Neutrophil (primary cell): ENCODE measurements at regions not wholly inside any gene's neighbourhood (a gene's known extent, or its start where the extent isn't known, plus 50 kb on each side); places are given as distances from the start of the nearest gene placed in this dataset.

Source experiments
- H3K27ac ChIP-seq: fragments of 200-600 bp; sonication (generic); 2 replicates; pipeline ENCODE4 v1.5.1; 2016; ENCODE audit warnings: mild to moderate bottlenecking, moderate library complexity
- H3K27me3 ChIP-seq: fragments of 200-600 bp; sonication (generic); 2 replicates; pipeline ENCODE4 v1.6.0; 2016; ENCODE audit warnings: mild to moderate bottlenecking
- H3K36me3 ChIP-seq: fragments of 200-600 bp; sonication (generic); 2 replicates; pipeline ENCODE4 v1.5.1; 2017
- H3K4me1 ChIP-seq, 2 experiments: fragments of 200-600 bp in 1 of 2; sonication (generic) in 1 of 2; 1 replicate in 1 of 2; 2 replicates in 1 of 2; pipeline versions ENCODE4 v1.5.1 to v1.6.1; 2013 to 2016; ENCODE audit warnings: low read depth in 1 of 2, low read length in 1 of 2, mild to moderate bottlenecking in 1 of 2, moderate library complexity in 1 of 2; ENCODE audit not compliant: control insufficient read depth in 1 of 2, insufficient read depth in 1 of 2
- H3K4me3 ChIP-seq, 2 experiments: fragments of 200-600 bp in 1 of 2; sonication (generic) in 1 of 2; 1 replicate in 1 of 2; 2 replicates in 1 of 2; pipeline ENCODE4 v1.5.1; 2013 to 2016; ENCODE audit warnings: low read depth in 1 of 2, low read length in 1 of 2, mild to moderate bottlenecking in 1 of 2, moderate library complexity in 1 of 2
- H3K9me3 ChIP-seq: fragments of 200-600 bp; sonication (generic); 2 replicates; pipeline ENCODE4 v1.5.1; 2016
- TF ChIP-seq, protein P1 (sequence below): fragments of 200-600 bp; sonication (generic); IDR thresholded peaks from 2 replicates; pipeline ENCODE4 v1.5.1; 2016; ENCODE audit warnings: antibody characterized with exemption

DNA sequence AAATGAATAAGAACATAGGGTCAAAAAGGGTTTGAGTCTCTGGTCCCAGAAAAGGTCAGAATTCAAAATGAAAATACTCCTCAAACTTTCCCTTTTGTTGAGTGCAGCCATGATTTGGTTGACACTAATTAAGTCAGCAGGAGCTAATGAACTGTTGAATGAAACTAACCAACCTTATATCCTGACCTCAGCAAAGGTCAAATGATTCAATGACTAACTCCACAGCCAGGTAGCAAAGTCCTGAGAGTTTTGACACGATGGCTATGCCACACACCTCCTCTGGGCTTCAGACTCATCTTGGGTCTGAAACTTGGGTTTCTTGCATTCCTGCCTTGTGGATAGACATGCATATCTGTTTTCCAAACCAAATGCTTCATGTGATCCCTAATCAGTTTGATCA is 172.3 kb downstream of the INO80D start:
- H3K27ac ChIP-seq = no peak overlapping the region
- no peak overlapping the region for H3K4me3 ChIP-seq
- H3K9me3 ChIP-seq = no peaks in the 10 kb centered on the region
- no peaks in the 10 kb centered on the region for H3K36me3 ChIP-seq
- H3K27me3 ChIP-seq = peaks cover 59% of the 10 kb centered on the region
- H3K4me1 ChIP-seq = no peaks in the 10 kb centered on the region
- TF ChIP-seq, protein P1, sequence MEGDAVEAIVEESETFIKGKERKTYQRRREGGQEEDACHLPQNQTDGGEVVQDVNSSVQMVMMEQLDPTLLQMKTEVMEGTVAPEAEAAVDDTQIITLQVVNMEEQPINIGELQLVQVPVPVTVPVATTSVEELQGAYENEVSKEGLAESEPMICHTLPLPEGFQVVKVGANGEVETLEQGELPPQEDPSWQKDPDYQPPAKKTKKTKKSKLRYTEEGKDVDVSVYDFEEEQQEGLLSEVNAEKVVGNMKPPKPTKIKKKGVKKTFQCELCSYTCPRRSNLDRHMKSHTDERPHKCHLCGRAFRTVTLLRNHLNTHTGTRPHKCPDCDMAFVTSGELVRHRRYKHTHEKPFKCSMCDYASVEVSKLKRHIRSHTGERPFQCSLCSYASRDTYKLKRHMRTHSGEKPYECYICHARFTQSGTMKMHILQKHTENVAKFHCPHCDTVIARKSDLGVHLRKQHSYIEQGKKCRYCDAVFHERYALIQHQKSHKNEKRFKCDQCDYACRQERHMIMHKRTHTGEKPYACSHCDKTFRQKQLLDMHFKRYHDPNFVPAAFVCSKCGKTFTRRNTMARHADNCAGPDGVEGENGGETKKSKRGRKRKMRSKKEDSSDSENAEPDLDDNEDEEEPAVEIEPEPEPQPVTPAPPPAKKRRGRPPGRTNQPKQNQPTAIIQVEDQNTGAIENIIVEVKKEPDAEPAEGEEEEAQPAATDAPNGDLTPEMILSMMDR = no peak

DNA sequence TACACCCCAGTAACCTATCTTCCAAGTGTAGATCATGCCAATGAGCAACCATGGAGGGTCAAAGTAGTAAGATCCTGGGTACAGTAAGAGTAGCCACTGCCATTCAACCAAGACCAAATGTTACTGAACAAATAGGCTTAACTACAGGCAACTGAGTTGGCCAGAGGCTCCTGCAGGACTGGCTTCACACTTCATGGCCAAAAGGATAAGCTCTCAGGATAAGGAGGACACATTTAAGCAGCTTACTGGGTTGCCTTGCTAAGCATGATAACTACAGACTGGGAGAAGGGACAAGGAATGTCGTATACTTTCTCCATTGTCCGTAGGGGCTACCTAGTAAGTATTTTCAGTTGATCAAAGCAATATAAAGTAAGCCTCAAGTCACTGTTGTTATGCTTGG is 174.7 kb downstream of the INO80D start:
- Histone ChIP-seq H3K27me3 (peaks cover 62% of the 10 kb centered on the region), H3K27ac (no peak overlapping the region), H3K4me1 (no peaks in the 10 kb centered on the region), H3K9me3 (no peaks in the 10 kb centered on the region), H3K36me3 (no peaks in the 10 kb centered on the region), H3K4me3 (no peak overlapping the region)
- TF ChIP-seq, protein P1 = no peak

DNA sequence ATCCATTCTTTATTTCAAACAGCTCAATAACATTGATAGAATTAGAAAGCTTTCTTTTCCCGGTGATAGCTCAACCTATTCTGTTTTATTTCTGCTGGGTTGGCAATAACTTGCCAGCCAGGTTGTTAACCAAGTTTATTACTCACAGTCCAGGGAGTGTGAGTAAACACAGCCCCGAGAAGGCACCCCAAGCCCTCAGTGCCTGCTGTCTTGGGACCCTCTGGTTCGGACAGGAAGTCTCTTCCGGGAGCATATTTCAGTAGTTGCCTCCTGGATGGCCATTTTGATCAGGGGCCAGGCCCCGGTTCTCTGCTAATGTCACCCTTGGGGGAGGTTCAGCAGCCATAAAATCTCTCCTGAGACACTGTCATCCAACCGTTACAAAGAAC is 176.8 kb downstream of the INO80D start:
- Histone ChIP-seq H3K36me3 (no peaks in the 10 kb centered on the region), H3K27ac (no peak overlapping the region), H3K4me1 (no peaks in the 10 kb centered on the region), H3K4me3 (no peak overlapping the region), H3K27me3 (peaks cover 43% of the 10 kb centered on the region), H3K9me3 (no peaks in the 10 kb centered on the region)
- TF ChIP-seq, protein P1 = no peak

DNA sequence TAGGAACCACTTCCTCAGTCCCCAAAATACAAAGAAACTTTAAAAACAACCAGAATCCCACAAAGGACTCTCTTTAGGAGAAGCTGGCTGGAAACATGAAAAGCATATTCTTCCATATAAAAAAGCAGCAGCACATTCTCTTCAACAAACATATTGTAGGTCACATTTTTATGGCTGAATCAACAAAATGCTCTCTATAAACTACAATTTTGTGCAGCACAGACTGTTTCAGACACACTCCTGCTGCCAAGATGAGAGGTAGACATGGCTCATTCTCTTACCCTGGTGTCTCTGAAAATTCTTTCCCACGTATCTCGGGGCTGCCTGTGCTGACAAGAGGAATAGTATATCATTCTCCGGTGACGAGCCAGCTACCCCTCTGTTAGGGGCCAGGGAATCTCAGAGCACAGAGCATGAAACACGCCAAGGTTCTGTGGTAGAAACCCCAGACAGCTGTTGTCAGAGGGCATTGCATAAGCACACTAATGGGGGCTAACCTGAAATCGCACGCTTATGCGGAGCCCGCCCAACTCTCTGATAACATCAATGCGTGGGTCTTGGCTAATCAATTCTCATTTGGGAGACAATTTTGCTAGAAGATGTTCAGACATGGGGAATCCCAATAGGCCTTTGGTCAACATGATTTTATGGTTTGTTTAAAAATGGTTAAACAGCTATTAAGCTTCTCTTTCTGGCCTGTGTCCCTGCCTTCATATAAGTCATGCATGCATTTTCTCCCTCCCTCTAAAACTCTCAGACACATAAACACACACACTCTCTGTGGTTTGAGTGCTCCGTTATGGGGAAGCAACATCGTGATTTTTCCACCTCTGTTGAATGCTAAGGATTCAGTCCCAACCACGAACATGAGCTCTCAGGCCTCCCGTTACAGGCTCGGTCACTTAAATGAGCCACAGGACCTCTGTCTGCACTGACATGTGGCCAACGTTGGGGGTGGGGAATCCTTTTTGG is 177.5 kb downstream of the INO80D start:
- no peak overlapping the region for H3K4me3 ChIP-seq
- peaks cover 43% of the 10 kb centered on the region for H3K27me3 ChIP-seq
- TF ChIP-seq, protein P1 = no peak
- H3K36me3 ChIP-seq = no peaks in the 10 kb centered on the region
- H3K27ac ChIP-seq = no peak overlapping the region
- H3K4me1 ChIP-seq = no peaks in the 10 kb centered on the region
- H3K9me3 ChIP-seq = no peaks in the 10 kb centered on the region

DNA sequence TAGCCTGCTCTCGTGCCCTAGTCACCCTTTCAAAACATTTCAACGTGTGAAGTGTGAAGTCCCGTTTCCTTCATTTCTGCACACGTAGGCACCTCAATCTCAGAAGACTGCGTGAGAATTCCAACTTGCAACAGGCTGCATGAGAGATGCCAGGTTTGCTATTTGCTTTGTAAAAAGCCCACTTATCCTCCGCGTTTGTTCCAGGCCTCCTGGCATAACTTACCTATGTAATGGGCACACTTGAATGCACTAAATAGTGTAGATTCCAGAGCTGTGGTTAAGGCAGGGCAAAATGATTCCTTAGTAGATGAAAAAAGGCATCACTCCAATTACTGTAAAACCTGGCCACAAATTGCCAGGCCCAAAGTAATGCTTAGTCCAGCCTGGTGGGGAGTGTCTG is 179.6 kb downstream of the INO80D start:
- Histone ChIP-seq H3K4me1 (no peaks in the 10 kb centered on the region), H3K9me3 (no peaks in the 10 kb centered on the region), H3K36me3 (no peaks in the 10 kb centered on the region), H3K4me3 (no peak overlapping the region), H3K27ac (no peak overlapping the region), H3K27me3 (peaks cover 39% of the 10 kb centered on the region)
- TF ChIP-seq, protein P1 = no peak
